ENCODE measurements at regions not wholly inside any gene's neighbourhood (a gene's known extent, or its start where the extent isn't known, plus 50 kb on each side); places are given as distances from the start of the nearest gene placed in this dataset.
"Not testable (repeated sequence)": the region's sequence is repeated elsewhere in the genome, so short reads cannot be mapped to it uniquely, and the experiment has no call there.

DNA sequence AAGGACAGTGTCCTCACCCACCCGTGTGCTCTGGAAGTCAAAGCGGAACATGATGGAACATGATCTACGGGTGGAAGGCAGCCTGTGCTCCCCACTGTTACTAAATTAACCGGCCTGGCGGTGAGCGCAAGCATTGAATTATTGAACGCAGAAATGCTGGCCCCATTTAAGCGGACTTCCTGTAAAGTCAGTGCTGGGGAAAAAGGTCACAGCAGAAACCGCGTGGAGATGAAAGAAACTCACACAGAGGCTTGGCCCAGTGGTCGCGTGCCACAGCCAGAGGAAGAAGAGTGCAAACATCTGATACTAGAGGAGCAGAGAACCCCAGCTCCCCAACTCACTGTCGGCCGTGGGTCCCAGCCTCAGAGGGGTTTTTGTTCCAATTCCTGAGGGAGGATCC is 321.2 kb downstream of the ADGRD1 start:
- no peak for DNase-seq (ENCODE audit: low read depth)

DNA sequence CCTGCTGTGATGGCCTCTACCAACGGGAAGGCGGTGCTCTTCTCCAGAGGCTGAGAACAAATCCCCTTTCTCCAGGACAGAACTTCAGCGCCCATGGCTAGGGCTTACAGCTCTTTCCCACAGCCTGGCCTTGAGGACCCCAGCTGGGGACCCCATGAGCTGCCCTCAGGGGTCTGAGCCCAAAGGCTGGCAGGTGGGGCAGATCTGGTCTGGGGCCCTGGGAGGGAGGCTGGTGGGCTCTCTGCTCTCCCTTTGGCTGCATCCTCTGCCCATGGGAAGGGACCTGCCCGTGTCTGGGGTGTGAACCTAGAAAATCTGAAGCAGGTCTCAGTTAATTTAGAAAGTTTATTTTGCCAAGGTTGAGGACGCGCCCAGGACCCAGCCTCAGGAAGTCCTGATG is 322.1 kb downstream of the ADGRD1 start:
- DNase-seq (ENCODE audit: low read depth), result no peak

DNA sequence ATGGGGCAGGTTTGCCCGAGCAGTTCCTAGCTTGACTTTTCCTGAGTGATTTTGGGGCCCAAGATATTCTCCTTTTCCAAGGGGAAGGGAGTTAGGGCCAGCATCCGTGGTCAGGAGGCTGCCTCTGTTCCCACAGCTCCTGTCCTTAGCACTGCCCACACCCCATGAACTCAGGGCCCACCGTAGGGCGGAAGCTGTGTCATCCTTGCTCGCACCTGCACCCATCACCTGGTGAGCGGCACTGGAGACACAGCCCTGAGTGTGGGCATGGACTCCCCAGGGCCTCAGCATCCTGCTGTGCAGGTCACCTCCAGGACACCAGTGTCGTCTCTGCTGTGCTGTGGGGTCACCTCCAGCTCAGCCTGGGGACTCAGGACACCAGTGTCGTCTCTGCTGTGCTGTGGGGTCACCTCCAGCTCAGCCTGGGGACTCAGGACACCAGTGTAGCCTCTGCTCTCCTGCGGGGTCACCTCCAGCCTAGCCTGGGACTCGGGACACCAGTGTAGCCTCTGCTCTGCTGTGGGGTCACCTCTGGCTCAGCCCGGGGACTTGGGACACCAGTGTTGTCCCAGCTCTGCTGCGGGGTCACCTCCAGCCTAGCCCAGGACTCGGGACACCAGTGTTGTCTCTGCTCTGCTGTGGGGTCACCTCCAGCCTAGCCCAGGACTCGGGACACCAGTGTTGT is 322.9 kb downstream of the ADGRD1 start:
- DNase-seq (ENCODE audit: low read depth), result no peak

DNA sequence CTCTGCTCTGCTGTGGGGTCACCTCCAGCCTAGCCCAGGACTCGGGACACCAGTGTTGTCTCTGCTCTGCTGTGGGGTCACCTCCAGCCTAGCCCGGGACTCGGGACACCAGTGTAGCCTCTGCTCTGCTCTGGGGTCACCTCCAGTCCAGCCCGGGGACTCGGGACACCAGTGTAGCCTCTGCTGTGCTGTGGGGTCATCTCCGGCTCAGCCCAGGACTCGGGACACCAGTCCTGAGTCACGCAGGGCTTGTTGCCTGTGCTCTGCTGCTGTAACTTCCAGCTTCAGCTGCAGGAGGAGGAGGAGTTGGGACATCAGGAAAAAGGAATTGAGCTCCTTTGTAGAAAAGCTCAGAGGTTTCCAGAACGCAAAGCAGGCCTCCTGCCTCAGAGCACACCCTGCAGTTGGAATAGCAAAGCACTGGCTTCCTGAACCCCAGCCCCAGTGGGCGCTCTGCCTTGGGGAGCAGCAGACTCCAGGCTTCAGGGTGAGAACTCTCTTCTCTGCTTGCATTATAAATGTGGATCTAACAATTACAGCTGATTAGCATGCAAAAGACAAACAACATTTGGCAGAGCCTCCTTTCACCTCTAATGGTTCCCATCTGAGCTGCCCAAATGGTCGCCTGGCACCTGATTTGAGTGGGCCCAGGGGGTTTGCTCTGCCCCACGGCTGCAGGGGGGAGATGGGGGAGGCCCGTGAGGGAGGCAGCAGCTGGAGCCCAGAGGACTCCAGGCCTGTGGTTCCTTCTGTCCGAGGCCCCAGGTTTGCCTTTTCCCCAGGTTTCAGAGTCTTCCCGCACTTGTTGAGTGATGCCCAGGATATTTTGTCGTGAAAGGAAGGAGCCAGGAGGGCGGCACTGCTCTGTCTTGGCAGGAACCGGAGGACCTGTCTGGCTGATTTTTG is 323.7 kb downstream of the ADGRD1 start:
- not testable (repeated sequence) for DNase-seq (ENCODE audit: low read depth)

DNA sequence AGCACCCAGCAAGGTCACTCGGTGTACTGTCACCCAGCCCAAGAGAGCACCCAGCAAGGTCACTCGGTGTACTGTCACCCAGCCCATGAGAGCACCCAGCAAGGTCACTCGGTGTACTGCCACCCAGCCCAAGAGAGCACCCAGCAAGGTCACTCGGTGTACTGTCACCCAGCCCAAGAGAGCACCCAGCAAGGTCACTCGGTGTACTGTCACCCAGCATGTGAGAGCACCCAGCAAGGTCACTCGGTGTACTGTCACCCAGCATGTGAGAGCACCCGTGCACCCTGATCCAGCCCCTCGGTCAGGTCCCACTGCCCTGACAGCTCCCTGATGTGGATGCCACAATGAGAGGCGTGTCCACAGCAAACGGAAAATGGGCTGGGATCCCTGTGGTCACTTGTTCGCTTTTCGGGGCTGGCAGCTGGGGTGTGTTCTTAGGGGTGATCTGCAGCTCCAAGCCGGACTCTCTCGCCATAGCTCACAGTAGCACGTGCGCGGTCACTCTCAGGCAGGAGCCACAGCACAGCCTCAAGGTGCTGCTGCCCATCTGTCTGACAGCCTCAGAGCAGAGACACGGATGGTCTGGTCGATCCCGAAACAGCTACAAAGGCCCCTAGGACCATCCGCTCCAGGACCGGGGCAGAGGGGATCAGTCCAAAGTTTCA is 324.9 kb downstream of the ADGRD1 start:
- not testable (repeated sequence) for DNase-seq (ENCODE audit: low read depth)

DNA sequence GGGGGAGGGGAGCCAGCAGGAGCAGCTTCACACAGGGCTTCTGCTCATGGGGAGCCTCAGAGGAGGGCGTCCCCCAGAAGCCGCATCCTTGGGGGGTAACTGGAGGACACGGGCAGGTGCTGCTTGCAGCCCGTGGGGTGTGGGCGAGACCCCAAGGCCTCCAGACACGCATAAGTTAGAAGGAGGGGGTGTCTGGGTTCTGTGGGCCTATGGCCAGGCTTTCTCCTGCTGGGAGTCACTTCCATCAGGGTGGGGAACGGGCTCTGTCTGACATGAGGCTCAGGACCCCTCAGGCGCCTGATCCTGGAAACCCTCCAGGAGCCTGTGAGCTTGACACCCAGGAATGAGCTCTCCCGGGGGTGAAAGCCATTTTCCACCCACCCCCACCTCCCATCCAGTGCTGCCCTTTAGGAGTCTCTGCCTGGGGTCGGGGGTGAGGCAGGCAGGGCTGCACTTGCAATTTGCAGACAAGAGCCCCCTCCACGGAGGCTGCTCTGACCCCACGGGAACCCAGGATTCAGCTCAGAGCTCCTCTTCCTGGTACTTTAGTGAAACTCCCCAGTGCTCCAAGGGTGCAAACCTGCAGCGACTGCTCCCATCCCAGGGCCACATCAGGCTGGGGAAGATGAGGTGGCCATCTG is 325.7 kb downstream of the ADGRD1 start:
- DNase-seq (ENCODE audit: low read depth), result no peak

DNA sequence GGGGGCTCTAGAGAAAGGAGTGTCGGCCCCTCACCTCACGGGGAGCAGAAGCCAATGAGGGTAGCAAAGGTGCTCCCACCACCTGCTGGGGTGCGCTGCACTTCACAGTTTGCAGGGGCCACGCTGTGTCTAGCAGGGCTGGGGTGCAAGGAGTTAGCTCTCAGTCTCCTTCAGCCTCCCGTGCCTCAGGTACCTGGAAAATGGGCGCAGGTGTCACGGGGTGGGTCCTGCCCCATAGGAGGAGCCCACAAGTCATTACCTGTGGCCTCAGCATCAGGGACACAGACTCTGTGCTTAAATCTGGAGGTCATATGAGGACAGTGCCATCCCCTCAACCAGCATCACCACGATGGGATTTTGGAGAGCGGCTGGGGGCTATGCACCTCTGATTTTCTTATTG is 326.7 kb downstream of the ADGRD1 start:
- DNase-seq (ENCODE audit: low read depth), result no peak

DNA sequence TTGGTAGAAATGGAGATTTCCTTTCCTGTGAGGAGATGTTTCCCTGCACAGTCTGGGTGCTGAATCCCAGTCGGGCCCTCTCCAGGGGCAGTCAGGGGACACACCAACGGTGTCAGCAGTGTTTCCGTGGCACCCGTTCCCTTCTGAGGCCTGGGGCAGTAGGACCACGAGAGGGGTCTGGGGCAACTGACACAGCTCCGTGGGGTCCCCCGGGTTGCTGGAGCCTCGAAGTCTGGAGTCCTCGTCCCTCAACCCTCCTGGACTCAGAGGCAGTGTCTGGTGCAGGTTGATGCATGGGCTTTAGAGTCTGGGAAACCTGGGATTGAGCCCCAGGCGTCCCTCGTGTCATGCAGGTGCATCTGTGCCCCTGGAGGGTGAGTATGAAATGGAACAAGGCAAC is 327.3 kb downstream of the ADGRD1 start:
- no peak for DNase-seq (ENCODE audit: low read depth)

DNA sequence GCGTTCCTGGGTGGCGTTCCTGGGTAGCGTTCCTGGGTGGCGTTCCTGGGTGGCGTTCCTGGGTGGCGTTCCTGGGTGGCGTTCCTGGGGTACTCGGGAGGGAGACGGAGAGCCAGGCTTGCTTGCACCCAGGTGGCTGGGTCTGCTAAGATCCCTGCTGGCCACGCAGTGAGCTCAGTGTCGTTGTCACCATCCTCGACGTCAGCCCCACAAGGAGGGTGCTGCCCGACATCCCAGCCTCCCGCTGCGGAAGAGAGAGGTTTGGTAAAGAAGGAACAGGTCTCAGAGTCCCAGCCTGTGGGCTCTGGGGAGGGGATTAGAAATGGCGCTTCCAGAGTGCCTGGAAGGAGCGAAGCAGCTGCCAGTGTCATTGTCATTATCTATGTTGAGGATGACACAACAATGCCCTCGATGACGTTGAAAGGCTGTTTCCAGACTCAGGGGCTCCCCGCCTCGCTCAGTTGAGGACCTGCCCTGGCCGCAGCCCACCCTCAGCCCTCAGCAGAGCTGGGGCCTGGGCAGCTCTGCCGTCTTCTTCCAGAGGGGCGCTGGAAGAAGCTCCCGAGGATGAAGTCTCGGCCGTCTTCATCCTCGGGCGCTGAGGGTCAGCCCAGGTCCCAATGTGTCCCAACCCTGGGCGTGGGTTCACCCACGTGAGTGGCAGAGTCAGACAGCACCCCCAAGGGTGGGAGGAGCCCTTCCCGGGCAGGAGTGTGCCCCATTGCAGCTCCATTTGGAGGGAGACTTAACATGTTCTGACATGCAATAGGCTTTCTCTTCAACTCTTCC is 328.8 kb downstream of the ADGRD1 start:
- no peak for DNase-seq (ENCODE audit: low read depth)

DNA sequence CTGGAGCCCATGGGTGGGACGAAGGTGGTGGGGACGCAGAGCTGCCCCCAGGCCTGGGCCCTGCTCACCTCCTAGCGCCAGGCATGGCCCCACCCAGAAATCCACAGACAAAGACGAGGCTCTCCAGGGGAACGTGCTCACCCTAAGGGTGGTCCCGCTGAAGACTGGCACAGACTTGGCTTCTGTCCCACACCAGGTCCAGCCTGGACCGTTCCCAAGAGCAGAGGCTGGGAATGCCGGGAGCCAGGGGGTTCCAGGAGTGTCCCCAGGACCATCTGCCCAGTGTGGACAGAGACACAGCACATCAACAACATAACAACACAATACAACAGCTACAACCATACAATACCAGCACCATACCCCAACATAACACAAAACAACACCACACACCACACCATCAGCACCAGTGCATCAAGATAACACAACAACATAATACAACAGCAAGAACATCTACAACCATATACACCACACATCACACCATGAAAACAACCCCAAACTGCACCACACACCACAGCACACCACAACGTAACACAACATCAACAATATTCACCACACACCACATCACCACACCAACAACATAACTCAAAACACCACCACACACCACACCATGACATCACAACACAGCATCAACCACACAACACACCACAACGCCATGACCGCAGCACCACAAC is 329.6 kb downstream of the ADGRD1 start:
- DNase-seq (ENCODE audit: low read depth), result no peak

DNA sequence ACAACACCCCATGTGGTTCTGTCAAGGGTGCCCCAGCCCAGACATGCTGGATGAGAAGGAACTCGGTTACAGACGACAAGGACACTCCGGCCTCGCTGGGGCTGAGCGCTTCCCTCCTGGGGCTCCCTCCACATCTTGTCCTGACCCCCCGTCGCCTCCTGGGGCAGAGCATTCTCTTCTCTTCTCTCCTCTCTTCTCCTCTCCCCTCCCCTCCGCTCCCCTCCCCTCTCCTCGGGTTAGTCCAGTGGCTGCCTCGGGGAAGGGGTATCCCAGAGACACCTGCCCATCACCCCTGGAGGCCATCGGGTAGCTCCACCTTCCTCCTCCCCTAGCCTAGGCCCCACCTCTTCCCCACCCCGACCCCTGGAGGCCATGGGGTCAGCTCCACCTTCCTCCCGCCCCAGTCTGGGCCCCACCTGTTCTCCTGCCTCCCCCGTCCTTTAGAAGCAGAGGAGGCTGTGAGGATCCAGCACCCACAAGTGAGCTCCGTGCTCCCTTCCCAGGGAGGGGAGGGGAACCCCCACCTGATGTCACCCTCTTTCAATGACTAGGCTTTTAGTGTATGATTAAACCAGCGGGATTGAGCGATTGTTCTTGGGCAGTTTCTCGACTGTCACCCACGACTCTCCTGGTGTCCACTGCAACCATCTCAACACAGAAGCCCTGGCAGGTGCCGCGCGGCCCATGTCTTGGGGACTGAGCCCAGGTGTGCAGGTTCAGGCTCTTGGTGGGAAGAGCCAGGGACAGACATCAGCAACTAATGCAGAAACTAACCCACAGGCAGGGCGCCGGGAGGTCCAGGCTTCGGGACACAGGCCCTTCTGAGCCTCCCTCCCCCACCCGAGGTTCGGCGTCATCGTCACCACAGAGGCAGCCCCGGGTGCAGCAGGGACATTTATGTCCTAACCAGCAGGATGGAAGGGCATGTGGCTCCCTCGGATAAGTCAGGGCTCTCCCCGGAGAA is 330.4 kb downstream of the ADGRD1 start:
- DNase-seq (ENCODE audit: low read depth), result not testable (repeated sequence)

DNA sequence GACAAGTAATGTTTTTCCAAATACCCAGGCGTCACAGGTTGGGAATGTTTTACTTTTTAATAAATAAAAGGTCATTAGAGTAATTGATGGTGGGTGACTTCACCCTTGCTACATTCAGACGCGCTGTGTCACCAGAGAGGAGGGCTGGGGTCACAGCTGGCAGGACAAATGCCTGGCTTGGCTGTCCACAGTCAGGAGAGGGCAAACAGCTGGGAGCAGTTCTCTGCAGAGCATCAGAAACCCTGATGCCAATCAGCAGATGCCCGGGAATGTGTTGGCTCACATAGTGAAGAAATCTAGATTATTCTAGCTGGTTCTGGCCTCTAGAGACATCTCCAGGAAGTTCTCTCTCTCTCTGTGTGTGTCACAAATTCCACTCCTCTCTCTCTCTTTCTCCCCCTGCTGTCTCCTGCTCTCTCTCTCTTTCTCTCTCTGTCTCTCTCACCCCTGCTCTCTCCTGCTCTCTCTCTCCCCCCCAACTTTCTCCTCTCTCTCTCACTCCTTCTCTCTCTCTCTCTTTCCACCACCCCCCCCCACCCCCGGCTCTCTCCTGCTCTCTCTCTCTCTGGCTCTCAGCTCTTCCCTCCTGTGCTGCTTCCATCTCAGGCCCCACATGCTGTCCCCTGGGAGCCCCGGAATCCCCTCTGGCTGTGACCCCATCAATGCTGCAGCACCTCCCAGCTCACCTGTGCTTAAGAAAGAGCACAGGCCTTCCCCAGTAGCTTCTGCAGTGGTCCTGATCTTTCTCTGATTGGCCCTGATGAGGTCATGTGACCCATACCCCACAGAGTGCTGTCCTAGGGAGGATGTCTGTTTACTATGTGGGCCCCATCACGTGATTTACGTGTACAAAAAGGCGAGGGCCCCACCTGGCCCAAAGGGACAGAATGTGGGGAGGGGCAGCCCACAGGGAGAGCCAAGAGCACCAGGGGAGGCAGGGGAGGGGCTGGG is 331.5 kb downstream of the ADGRD1 start:
- DNase-seq (ENCODE audit: low read depth), result not testable (repeated sequence)

DNA sequence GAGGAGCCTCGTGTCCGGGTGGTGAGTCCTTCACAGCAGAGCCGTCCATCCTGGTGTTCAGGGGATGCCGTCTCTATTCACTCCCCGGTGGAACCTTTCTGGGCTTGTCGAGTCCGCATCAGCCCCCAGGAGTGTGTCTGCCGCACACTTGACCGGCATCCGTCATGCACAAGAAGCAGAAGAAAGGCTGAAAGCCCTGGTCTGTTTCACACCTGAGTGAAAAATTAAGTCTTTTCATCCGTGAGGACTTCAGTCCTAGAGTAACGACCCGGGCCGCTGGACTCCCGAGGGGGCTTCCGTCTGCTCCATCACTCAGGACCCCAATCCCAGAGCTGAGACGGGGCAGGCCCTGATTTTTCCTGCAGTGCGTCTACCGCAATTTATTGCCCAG is 332.2 kb downstream of the ADGRD1 start:
- DNase-seq (ENCODE audit: low read depth), result not testable (repeated sequence)

DNA sequence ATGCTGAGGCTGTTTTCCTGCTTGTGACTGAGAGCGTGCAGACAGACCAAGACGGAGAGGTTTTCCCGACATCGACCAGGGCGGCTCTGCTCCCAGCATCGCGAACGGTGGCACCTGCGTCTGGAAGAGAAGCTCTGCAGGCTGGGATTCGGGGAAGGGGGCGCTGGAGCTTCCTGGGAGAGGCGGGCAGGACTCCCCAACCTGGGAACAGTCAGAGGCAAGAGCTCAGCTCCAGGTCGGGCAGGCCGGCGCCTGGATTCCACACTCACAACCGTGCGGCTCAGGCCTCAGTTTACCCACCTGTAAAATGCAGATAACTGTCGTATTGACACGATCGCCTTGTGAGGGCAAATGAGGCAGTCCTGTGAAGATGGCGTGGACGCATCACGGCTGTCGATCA is 332.6 kb downstream of the ADGRD1 start:
- DNase-seq (ENCODE audit: low read depth), result not testable (repeated sequence)

DNA sequence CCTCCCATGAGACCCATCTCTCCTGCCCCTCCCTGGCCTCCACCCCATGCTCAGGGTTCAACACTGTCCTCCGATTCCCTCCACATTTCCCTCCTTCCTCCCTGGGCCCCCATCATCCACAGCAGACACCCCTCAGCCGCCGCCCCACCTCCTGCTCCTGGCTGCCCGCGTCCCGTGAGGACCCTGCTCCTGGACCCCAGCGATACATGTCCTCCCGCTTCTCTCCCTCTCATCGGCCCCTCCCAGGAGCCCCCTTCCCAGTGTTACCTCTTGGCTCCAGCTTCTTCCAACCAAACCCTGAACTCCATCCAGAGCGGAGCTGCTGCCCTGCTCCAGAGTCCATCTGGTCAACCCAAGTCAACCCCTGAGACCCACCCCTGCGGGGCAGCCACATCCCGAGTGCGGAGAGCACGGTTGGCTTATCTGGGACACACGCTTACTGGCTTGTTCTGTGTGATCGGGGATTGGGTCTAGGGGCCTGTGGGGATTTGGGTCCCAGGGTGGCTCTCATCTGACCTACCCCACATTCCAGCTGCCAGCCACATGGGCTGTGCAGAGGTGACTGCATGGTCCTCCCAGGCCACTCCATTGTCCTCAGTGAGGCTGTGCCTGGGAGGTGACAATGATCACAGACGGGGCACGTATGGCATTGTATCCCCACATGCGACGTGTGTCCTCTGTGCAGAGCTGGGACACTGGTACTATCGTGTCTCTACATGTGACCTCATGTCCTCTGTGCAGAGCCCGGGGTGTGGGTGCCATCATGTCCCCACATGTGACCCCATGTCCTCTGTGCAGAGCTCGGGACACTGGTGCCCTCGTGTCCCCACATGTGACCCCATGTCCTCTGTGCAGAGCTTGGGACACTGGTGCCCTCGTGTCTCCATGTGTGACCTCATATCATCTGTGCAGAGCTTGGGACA is 333.6 kb downstream of the ADGRD1 start:
- no peak for DNase-seq (ENCODE audit: low read depth)

DNA sequence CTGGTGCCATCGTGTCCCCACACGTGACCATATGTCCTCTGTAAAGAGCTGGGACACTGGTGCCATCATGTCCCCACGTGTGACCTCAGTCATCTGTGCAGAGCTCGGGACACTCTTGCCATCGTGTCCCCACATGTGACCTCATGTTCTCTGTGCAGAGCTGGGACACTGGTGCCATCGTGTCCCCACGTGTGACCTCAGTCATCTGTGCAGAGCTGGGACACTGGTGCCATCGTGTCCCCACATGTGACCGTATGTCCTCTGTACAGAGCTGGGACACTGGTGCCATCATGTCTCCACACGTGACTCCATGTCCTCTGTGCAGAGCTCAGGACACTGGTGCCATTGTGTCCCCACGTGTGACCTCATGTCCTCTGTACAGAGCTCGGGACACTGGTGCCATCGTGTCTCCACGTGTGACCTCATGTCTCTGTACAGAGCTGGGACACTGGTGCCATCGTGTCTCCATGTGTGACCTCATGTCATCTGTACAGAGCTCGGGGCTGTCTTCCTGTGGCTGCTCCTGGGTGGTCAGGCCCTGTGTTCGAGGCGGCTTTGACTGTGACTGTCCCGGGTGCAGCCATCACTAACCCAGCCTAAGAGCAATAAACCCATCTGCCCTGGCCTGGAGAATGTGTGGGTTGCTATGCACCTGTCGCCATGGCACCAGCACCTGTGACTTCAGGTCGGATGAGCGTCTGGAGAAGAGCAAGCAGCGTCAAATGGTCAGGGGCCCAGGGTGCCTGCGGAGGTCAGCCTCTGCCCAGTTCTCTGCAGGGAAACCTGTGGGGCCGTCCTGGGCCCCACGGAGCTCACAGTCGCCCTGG is 334.4 kb downstream of the ADGRD1 start:
- no peak for DNase-seq (ENCODE audit: low read depth)
